ENCODE measurements at regions not wholly inside any gene's neighbourhood (a gene's known extent, or its start where the extent isn't known, plus 50 kb on each side); places are given as distances from the start of the nearest gene placed in this dataset.

DNA sequence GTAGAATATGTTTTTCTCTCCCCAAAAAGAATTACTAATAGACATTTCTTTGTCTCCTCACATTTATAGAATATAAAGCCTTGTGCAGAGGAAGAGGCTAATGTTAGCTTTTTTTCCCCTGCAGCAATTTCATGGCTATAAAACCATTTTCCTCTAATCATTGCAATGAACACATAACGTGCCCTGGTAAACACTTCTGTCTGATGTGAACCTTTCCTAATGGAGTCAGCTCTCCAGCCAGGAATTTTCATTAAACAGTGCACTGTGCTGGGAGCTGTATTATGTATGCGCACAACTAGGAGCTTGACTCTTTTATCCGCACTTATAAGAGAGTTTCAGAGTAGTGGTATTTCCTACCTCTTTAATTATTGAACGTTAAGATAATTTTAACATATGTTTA is 63.9 kb upstream of the SPATS2L start:
- no peak for ATAC-seq (ENCODE audit: poor library complexity)
- H3K4me3 Mint-ChIP-seq: no peak overlapping the region
- H3K36me3 ChIP-seq (ENCODE audit: insufficient read depth, low read length): no peaks in the 10 kb centered on the region
- H3K9me3 Mint-ChIP-seq: no peaks in the 10 kb centered on the region
- H3K4me1 ChIP-seq (ENCODE audit: insufficient read depth, low read length): no peaks in the 10 kb centered on the region
- ChIA-PET POLR2A (no interaction called here), CTCF (no interaction called here)
- no peaks in the 10 kb centered on the region for H3K9me3 ChIP-seq (ENCODE audit: control insufficient read depth in 1 of 2, insufficient read depth in 1 of 2, low read length in 2 of 2)
- no peak overlapping the region for H3K27ac Mint-ChIP-seq
- peaks cover 12% of the 10 kb centered on the region for H3K27me3 Mint-ChIP-seq
- no peaks in the 10 kb centered on the region for H3K27me3 ChIP-seq (ENCODE audit: control insufficient read depth in 1 of 2, insufficient read depth in 2 of 2, low read length in 2 of 2)
- intact Hi-C loops (cut with DNase I, micrococcal nuclease): no loop called here
- TF ChIP-seq CTCF (IDR thresholded peaks at IDR 0.05): no peak
- DNase-seq: no peak
- no peak overlapping the region for H3K4me3 ChIP-seq (ENCODE audit: low read length)
- no peak overlapping the region for H3K27ac ChIP-seq (ENCODE audit: low read depth in 1 of 2, low read length in 2 of 2)
- H3K36me3 Mint-ChIP-seq (ENCODE audit: low read depth): no peaks in the 10 kb centered on the region
- H3K4me1 Mint-ChIP-seq (ENCODE audit: low read depth): peaks cover 6% of the 10 kb centered on the region

DNA sequence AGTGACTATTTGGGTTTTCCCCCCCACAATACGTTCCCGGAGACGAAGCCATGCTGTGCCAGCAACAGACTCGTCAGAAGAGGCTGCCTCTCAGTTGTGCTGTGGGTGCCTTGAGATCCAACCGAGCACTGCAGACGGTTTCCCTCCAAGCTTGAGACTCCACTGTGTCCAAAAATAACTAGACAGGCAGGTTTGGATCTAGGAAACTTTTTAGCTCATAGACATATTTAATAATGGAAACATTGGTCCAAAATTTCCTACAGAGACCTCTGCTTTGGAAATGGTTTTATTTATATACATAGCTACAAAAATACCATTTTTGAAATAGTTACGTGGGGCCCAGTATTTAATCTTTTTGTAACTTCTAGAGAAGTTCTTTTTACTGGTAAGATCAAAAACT is 63.1 kb upstream of the SPATS2L start:
- ATAC-seq (ENCODE audit: poor library complexity) (no peak), DNase-seq (no peak)
- POLR2A ChIA-PET: no interaction called here
- Histone ChIP-seq H3K36me3 (ENCODE audit: insufficient read depth, low read length) (no peaks in the 10 kb centered on the region), H3K4me1 (ENCODE audit: insufficient read depth, low read length) (no peaks in the 10 kb centered on the region), H3K27me3 (ENCODE audit: control insufficient read depth in 1 of 2, insufficient read depth in 2 of 2, low read length in 2 of 2) (no peaks in the 10 kb centered on the region), H3K27ac (ENCODE audit: low read depth in 1 of 2, low read length in 2 of 2) (no peak overlapping the region), H3K9me3 (ENCODE audit: control insufficient read depth in 1 of 2, insufficient read depth in 1 of 2, low read length in 2 of 2) (no peaks in the 10 kb centered on the region), H3K4me3 (ENCODE audit: low read length) (no peak overlapping the region)
- no peak overlapping the region for H3K4me3 Mint-ChIP-seq
- H3K36me3 Mint-ChIP-seq (ENCODE audit: low read depth): no peaks in the 10 kb centered on the region
- H3K27me3 Mint-ChIP-seq: peaks cover 16% of the 10 kb centered on the region
- H3K27ac Mint-ChIP-seq: no peak overlapping the region
- no peaks in the 10 kb centered on the region for H3K9me3 Mint-ChIP-seq
- intact Hi-C loops (cut with DNase I, micrococcal nuclease): no loop called here
- CTCF ChIA-PET: no interaction called here
- no peak for TF ChIP-seq CTCF (IDR thresholded peaks at IDR 0.05)
- H3K4me1 Mint-ChIP-seq (ENCODE audit: low read depth): peaks cover 6% of the 10 kb centered on the region

- intact Hi-C loops (cut with DNase I, micrococcal nuclease): no loop called here
- H3K4me1 Mint-ChIP-seq (ENCODE audit: low read depth): peaks cover 4% of the 10 kb centered on the region
- no peaks in the 10 kb centered on the region for H3K36me3 Mint-ChIP-seq (ENCODE audit: low read depth)
- no peak overlapping the region for H3K27ac Mint-ChIP-seq
- H3K9me3 ChIP-seq (ENCODE audit: control insufficient read depth in 1 of 2, insufficient read depth in 1 of 2, low read length in 2 of 2): no peaks in the 10 kb centered on the region
- no peak for TF ChIP-seq CTCF (IDR thresholded peaks at IDR 0.05)
- no peaks in the 10 kb centered on the region for H3K27me3 ChIP-seq (ENCODE audit: control insufficient read depth in 1 of 2, insufficient read depth in 2 of 2, low read length in 2 of 2)
- no peak overlapping the region for H3K4me3 Mint-ChIP-seq
- no peaks in the 10 kb centered on the region for H3K36me3 ChIP-seq (ENCODE audit: insufficient read depth, low read length)
- no peaks in the 10 kb centered on the region for H3K4me1 ChIP-seq (ENCODE audit: insufficient read depth, low read length)
- ChIA-PET CTCF (no interaction called here), POLR2A (no interaction called here)
- no peak overlapping the region for H3K27ac ChIP-seq (ENCODE audit: low read depth in 1 of 2, low read length in 2 of 2)
- ATAC-seq (ENCODE audit: poor library complexity): no peak
- H3K4me3 ChIP-seq (ENCODE audit: low read length): no peak overlapping the region
- no peaks in the 10 kb centered on the region for H3K9me3 Mint-ChIP-seq
- H3K27me3 Mint-ChIP-seq: peaks cover 16% of the 10 kb centered on the region
- no peak for DNase-seq
These were observed 62.4 kb upstream of the SPATS2L start for GRCh38 chr2:200244111-200244510.

Measured in CD4-positive, alpha-beta T cell (primary cell).